HCT116 (cell line): ENCODE measurements at regions not wholly inside any gene's neighbourhood (a gene's known extent, or its start where the extent isn't known, plus 50 kb on each side); places are given as distances from the start of the nearest gene placed in this dataset.

Source experiments
- ATAC-seq: fragments of 200-7000 bp; cut with Tn5 transposase; 2 replicates; pipeline ENCODE4 v1.9.1; 2020; ENCODE audit warnings: mild to moderate bottlenecking, moderate library complexity
- BruUV-seq: library from RNA; stranded (reverse); fragments of 400-500 nt; replicated peaks from 2 replicates; lab custom pipeline; 2021; lab: Mats Ljungman, UMichigan
- CTCF ChIA-PET: fragments of 300-600 bp; sonication (Branson Sonifier 250); formaldehyde crosslinking; loops from one replicate; lab custom pipeline; 2021; ENCODE audit warnings: antibody characterized with exemption; lab: Charles Lee
- POLR2A ChIA-PET: fragments of 300-600, 350-600 bp; sonication (Branson Sonifier 250); formaldehyde crosslinking; loops from one replicate; lab custom pipeline; 2021; ENCODE audit warnings: antibody characterized with exemption; lab: Charles Lee
- RAD21 ChIA-PET, 2 experiments: fragments of 300-600 bp; sonication (Branson Sonifier 250); formaldehyde crosslinking; loops; one replicate each; lab custom pipeline; 2023; ENCODE audit warnings: low total read pairs in 2 of 2; ENCODE audit not compliant: uncharacterized antibody in 2 of 2, unreplicated experiment in 2 of 2, low non-redundant PET in 1 of 2; lab: Charles Lee
- DNase-seq: peaks from one replicate; pipeline ENCODE4 v3.0.0-alpha.2; 2010; ENCODE audit warnings: low read depth, low spot score
- H2AFZ ChIP-seq: fragments of 200-600 bp; shearing (Covaris generic), sonication (generic); 2 replicates; pipeline ENCODE4 v1.6.1; 2017; ENCODE audit warnings: low read depth, mixed run types, mixed read lengths, antibody characterized with exemption, low read length; ENCODE audit not compliant: poor library complexity, severe bottlenecking
- H3K27ac ChIP-seq: 2 replicates; pipeline ENCODE4 v1.5.1; 2012; ENCODE audit warnings: low read depth, low read length
- H3K27me3 ChIP-seq: fragments of 200-600 bp; sonication (generic); 2 replicates; pipeline ENCODE4 v1.6.1; 2016; ENCODE audit warnings: mixed run types, low read length, mixed read lengths; ENCODE audit not compliant: insufficient read depth
- H3K36me3 ChIP-seq, 2 experiments: fragments of 200-500 bp in 1 of 2; fragments of 200-600 bp in 1 of 2; sonication (Bioruptor generic) in 1 of 2; sonication (generic) in 1 of 2; 2 replicates each; pipeline versions ENCODE4 v1.5.1 to v1.6.1; 2014 to 2016; ENCODE audit warnings: low read length in 2 of 2, inconsistent platforms in 1 of 2, mixed read lengths in 1 of 2, mixed run types in 1 of 2; ENCODE audit not compliant: insufficient read depth in 2 of 2, control insufficient read depth in 1 of 2
- H3K4me1 ChIP-seq, 2 experiments: fragments of 200-600 bp in 1 of 2; sonication (generic) in 1 of 2; 2 replicates each; pipeline versions ENCODE4 v1.5.1 to v1.6.1; 2012 to 2017; ENCODE audit warnings: low read length in 2 of 2, inconsistent platforms in 1 of 2, mild to moderate bottlenecking in 1 of 2, mixed read lengths in 1 of 2, mixed run types in 1 of 2, moderate library complexity in 1 of 2; ENCODE audit not compliant: insufficient read depth in 2 of 2, control insufficient read depth in 1 of 2
- H3K4me2 ChIP-seq: fragments of 200-600 bp; sonication (generic); 2 replicates; pipeline ENCODE4 v1.6.1; 2017; ENCODE audit warnings: mixed run types, low read length, mixed read lengths
- H3K4me3 ChIP-seq, 2 experiments: fragments of 200-600 bp in 1 of 2; sonication (generic) in 1 of 2; replicated peaks in 1 of 2; 2 replicates each; pipeline ENCODE4 v1.5.1; 2011 to 2016; ENCODE audit warnings: low read length in 2 of 2, control low read depth in 1 of 2, low read depth in 1 of 2, mild to moderate bottlenecking in 1 of 2, mixed read lengths in 1 of 2, mixed run types in 1 of 2
- H3K79me2 ChIP-seq: fragments of 200-600 bp; sonication (generic); 2 replicates; pipeline ENCODE4 v1.6.1; 2017; ENCODE audit warnings: mild to moderate bottlenecking, mixed run types, low read length, moderate library complexity, mixed read lengths; ENCODE audit not compliant: insufficient read depth
- H3K9ac ChIP-seq: fragments of 200-600 bp; sonication (generic); 2 replicates; pipeline ENCODE4 v1.6.1; 2016; ENCODE audit warnings: low read length, mixed read lengths
- H3K9me2 ChIP-seq: fragments of 200-600 bp; sonication (generic), shearing (Covaris generic); 2 replicates; pipeline ENCODE4 v1.6.1; 2017; ENCODE audit warnings: mixed run types, mild to moderate bottlenecking, moderate library complexity; ENCODE audit not compliant: insufficient read depth
- H3K9me3 ChIP-seq, 2 experiments: fragments of 200-500 bp in 1 of 2; fragments of 200-600 bp in 1 of 2; sonication (Bioruptor generic) in 1 of 2; sonication (generic) in 1 of 2; 2 replicates each; pipeline ENCODE4 v1.6.1; 2014 to 2017; ENCODE audit warnings: low read length in 2 of 2, mixed read lengths in 2 of 2, inconsistent platforms in 1 of 2, low read depth in 1 of 2, mild to moderate bottlenecking in 1 of 2, mixed run types in 1 of 2, moderate library complexity in 1 of 2; ENCODE audit not compliant: control insufficient read depth in 1 of 2, insufficient read depth in 1 of 2
- H4K20me1 ChIP-seq: fragments of 200-600 bp; sonication (generic), shearing (Covaris generic); 2 replicates; pipeline ENCODE4 v1.6.1; 2017; ENCODE audit warnings: mixed run types, mild to moderate bottlenecking, moderate library complexity; ENCODE audit not compliant: insufficient read depth
- ATF3 ChIP-seq: IDR thresholded peaks from 2 replicates; pipeline ENCODE4 v1.6.1; 2012
- CBX3 ChIP-seq: IDR thresholded peaks from 2 replicates; pipeline ENCODE4 v1.6.1; 2012; ENCODE audit warnings: low read depth
- CEBPB ChIP-seq: IDR thresholded peaks from 2 replicates; pipeline ENCODE4 v1.6.1; 2012; ENCODE audit warnings: low read depth
- ELF1 ChIP-seq: IDR thresholded peaks from 2 replicates; pipeline ENCODE4 v1.6.1; 2012; ENCODE audit warnings: low read depth, borderline replicate concordance
- EZH2 ChIP-seq: fragments of 200-600 bp; sonication (generic); IDR thresholded peaks from 2 replicates; pipeline ENCODE4 v1.6.1; 2017; ENCODE audit warnings: antibody characterized with exemption, mixed run types
- EZH2phosphoT487 ChIP-seq: fragments of 200-600 bp; IDR thresholded peaks from 2 replicates; pipeline ENCODE4 v1.6.1; 2018; ENCODE audit warnings: antibody characterized with exemption, borderline replicate concordance
- FOSL1 ChIP-seq: IDR thresholded peaks from 2 replicates; pipeline ENCODE4 v1.6.1; 2012; ENCODE audit warnings: low read depth
- JUND ChIP-seq: IDR thresholded peaks from 2 replicates; pipeline ENCODE4 v1.6.1; 2012
- MAX ChIP-seq: IDR thresholded peaks from 2 replicates; pipeline ENCODE4 v1.6.1; 2012
- POLR2A ChIP-seq: IDR thresholded peaks from 2 replicates; pipeline ENCODE4 v1.7.0; 2011; ENCODE audit warnings: borderline replicate concordance; ENCODE audit not compliant: insufficient read depth, insufficient read length; ENCODE audit errors: extremely low read depth
- POLR2AphosphoS5 ChIP-seq: IDR thresholded peaks from 2 replicates; pipeline ENCODE4 v1.6.1; 2011; ENCODE audit warnings: mild to moderate bottlenecking, low read depth, low read length, moderate library complexity
- REST ChIP-seq: IDR thresholded peaks from 2 replicates; pipeline ENCODE4 v1.6.1; 2012; ENCODE audit warnings: low read depth
- SIN3A ChIP-seq: IDR thresholded peaks from 2 replicates; pipeline ENCODE4 v1.6.1; 2012; ENCODE audit warnings: low read depth
- SP1 ChIP-seq: IDR thresholded peaks from 2 replicates; pipeline ENCODE4 v1.6.1; 2012; ENCODE audit warnings: low read depth
- SRF ChIP-seq: IDR thresholded peaks from 2 replicates; pipeline ENCODE4 v1.6.1; 2012; ENCODE audit warnings: low read depth
- TCF7L2 ChIP-seq: IDR thresholded peaks from 2 replicates; pipeline ENCODE4 v1.7.0; 2011; ENCODE audit warnings: borderline replicate concordance, inconsistent platforms; ENCODE audit not compliant: insufficient read depth, insufficient read length; ENCODE audit errors: extremely low read depth
- YY1 ChIP-seq: IDR thresholded peaks from 2 replicates; pipeline ENCODE4 v1.6.1; 2011; ENCODE audit warnings: low read length, low read depth, moderate library complexity, mild to moderate bottlenecking; ENCODE audit not compliant: insufficient replicate concordance; ENCODE audit errors: extremely low read depth
- ZBTB33 ChIP-seq: IDR thresholded peaks from 2 replicates; pipeline ENCODE4 v1.6.1; 2011; ENCODE audit warnings: mild to moderate bottlenecking, low read length, moderate library complexity; ENCODE audit not compliant: insufficient replicate concordance; ENCODE audit errors: extremely low read depth
- ZFX ChIP-seq: fragments of 450-650 bp; IDR thresholded peaks from 2 replicates; pipeline ENCODE4 v1.6.1; 2017
- ZNF274 ChIP-seq: fragments of 200-500 bp; sonication (Bioruptor generic); IDR thresholded peaks from 2 replicates; pipeline ENCODE4 v1.6.1; 2014; ENCODE audit warnings: mild to moderate bottlenecking, low read depth, low read length, inconsistent platforms
- intact Hi-C: fragments of 100-400 bp; cut with micrococcal nuclease; formaldehyde crosslinking; loops from 2 replicates; pipeline ENCODE4 v1.10.0; 2022

GRCh38 chr2:173676647-173677046 lies 288.5 kb downstream of the SP3 start:
- Histone ChIP-seq H3K9me3 (no peaks in the 10 kb centered on the region), H3K27me3 (no peaks in the 10 kb centered on the region), H3K36me3 (no peaks in the 10 kb centered on the region), H4K20me1 (no peaks in the 10 kb centered on the region), H3K9me2 (no peaks in the 10 kb centered on the region), H3K9ac (no peak overlapping the region), H3K79me2 (no peaks in the 10 kb centered on the region), H3K4me3 (no peak overlapping the region), H3K27ac (no peak overlapping the region), H3K4me1 (peaks cover 0 to 3% of the 10 kb centered on the region in 2 experiments; a peak in 1 of 4 replicates), H2AFZ (no peak overlapping the region), H3K4me2 (no peak overlapping the region)
- DNase-seq (no peak), ATAC-seq (no peak)
- intact Hi-C loops, result no loop called here
- TF ChIP-seq ELF1 (no peak), ZNF274 (no peak), ZBTB33 (no peak), EZH2phosphoT487 (no peak), POLR2AphosphoS5 (no peak), YY1 (no peak), JUND (no peak), SRF (no peak), REST (no peak), FOSL1 (no peak), CBX3 (no peak), ATF3 (no peak), SP1 (no peak), ZFX (no peak), MAX (no peak), POLR2A (no peak), SIN3A (no peak), TCF7L2 (no peak), EZH2 (no peak), CEBPB (no peak)
- POLR2A ChIA-PET, result no interaction called here
- RAD21 ChIA-PET, result no interaction called here
- CTCF ChIA-PET, result no interaction called here
- no TSS peak for BruUV-seq
